ENCODE measurements at regions not wholly inside any gene's neighbourhood (a gene's known extent, or its start where the extent isn't known, plus 50 kb on each side); places are given as distances from the start of the nearest gene placed in this dataset.
A peak's percentile ranks its signal among the peaks of the same experiment; 100 is the strongest.

DNA sequence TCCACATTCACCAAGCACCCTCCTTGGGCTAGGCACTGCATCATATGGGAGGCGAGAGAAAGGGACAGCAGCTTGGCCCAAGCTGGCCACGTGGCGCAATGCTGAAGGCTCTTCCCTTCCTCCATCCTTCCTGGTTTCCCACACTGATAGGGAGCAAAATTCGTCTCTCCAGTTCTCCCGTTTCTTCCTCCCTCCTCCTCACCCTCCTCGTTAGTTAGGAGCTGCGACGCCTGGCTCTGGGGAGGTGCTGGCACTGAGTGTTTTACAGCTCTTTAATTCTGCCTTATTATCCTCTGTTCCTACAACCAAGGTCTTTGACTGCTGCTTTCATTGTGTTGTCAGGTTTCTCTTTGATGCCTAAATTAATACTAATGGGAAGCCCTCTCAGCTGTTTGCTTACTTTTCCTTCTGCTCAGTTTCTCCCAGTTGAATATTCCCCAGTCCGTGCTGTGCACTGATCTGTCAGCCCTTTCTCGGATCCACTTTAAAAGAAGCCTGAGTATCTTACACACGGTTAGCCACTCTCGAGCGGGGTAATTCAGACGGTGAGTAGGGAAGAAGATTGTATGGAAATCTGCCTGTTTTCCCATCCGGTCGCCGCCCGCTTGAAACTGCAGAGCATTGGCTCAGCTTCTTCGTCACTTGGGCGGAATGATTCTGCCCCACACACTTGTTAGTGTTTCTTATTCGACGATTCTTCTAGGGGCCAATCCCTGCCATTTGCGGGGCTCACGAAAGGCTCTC lies 56.2 kb upstream of the SMYD2 start:
- peak; percentile 38 for DNase-seq (ENCODE audit: low read depth)

DNA sequence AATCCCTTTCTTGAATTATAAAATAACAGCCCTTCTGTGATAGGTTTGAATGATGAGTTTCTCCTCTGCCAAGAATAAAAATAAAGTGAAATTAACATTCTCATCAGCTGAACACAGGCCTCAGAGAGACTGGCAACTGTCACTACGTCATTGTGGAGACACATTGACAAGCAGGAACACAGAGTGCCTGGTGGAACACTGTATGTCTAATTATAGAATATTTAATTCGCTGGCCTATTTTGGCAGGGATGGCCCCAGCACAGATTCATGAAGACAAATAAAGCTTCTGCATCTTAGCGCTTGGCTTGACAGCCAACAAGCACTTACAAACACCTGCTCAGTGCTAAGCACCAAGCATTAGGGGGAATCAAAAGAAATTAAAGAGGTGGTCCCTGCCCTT lies 52.0 kb upstream of the SMYD2 start:
- DNase-seq (ENCODE audit: low read depth), result no peak
- TF ChIP-seq, protein P1, sequence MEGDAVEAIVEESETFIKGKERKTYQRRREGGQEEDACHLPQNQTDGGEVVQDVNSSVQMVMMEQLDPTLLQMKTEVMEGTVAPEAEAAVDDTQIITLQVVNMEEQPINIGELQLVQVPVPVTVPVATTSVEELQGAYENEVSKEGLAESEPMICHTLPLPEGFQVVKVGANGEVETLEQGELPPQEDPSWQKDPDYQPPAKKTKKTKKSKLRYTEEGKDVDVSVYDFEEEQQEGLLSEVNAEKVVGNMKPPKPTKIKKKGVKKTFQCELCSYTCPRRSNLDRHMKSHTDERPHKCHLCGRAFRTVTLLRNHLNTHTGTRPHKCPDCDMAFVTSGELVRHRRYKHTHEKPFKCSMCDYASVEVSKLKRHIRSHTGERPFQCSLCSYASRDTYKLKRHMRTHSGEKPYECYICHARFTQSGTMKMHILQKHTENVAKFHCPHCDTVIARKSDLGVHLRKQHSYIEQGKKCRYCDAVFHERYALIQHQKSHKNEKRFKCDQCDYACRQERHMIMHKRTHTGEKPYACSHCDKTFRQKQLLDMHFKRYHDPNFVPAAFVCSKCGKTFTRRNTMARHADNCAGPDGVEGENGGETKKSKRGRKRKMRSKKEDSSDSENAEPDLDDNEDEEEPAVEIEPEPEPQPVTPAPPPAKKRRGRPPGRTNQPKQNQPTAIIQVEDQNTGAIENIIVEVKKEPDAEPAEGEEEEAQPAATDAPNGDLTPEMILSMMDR (IDR thresholded peaks at IDR 0.05; ENCODE audit: insufficient read depth, low read depth, low read length), result no peak
- H3K4me3 ChIP-seq (ENCODE audit: low read depth, low read length), result no peak overlapping the region

More for the DNA sequence above, 56.2 kb upstream of the SMYD2 start:
- H3K4me3 ChIP-seq (ENCODE audit: low read depth, low read length), result peak overlapping the region; percentile 46
- TF ChIP-seq, protein P1 (IDR thresholded peaks at IDR 0.05; ENCODE audit: insufficient read depth, low read depth, low read length), result no peak

DNA sequence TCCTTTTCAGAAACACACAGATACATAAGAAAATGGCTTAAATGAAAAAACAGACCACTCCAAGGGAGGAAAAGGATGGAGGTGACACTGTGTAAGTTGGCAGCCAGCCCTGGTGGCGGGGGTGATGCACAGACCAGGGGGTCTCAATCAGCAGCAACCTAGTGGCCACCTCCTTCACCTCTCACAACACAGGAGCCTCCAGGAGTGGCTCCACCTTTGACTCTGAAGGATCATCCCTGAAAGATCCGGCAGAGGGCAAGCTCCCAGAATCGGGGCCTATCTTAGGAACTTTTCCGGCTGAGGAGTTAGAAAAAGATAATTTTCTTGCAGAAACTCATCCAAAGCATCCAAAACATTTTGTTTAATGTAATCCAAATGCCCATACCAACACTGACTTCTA lies 51.2 kb upstream of the SMYD2 start:
- no peak overlapping the region for H3K4me3 ChIP-seq (ENCODE audit: low read depth, low read length)
- TF ChIP-seq, protein P1 (IDR thresholded peaks at IDR 0.05; ENCODE audit: insufficient read depth, low read depth, low read length), result no peak
- no peak for DNase-seq (ENCODE audit: low read depth)

Data from fibroblast of villous mesenchyme (primary cell).